Gastroesophageal sphincter (tissue), 3 donors: ENCODE measurements at regions not wholly inside any gene's neighbourhood (a gene's known extent, or its start where the extent isn't known, plus 50 kb on each side); places are given as distances from the start of the nearest gene placed in this dataset.

Experiments used
- EP300 ChIP-seq: sonication (generic); formaldehyde crosslinking; IDR thresholded peaks from one replicate; pipeline ENCODE4 v1.6.1; 2017; ENCODE audit warnings: antibody characterized with exemption, mild to moderate bottlenecking
- POLR2A ChIP-seq, 2 donors: fragments of 450-650 bp; IDR thresholded peaks; one replicate each; pipeline ENCODE4 v1.6.1; 2017; ENCODE audit warnings: antibody characterized with exemption in 2 of 2, mild to moderate bottlenecking in 2 of 2, moderate library complexity in 1 of 2
- TF ChIP-seq, protein P1 (sequence below), 4 experiments: fragments of 200-600 bp in 2 of 4; fragments of 450-650 bp in 2 of 4; sonication (generic) in 1 of 4; IDR thresholded peaks; one replicate each; pipeline ENCODE4 v1.5.1; 2017 to 2019; ENCODE audit warnings: antibody characterized with exemption in 4 of 4, mild to moderate bottlenecking in 2 of 4, moderate library complexity in 2 of 4

DNA sequence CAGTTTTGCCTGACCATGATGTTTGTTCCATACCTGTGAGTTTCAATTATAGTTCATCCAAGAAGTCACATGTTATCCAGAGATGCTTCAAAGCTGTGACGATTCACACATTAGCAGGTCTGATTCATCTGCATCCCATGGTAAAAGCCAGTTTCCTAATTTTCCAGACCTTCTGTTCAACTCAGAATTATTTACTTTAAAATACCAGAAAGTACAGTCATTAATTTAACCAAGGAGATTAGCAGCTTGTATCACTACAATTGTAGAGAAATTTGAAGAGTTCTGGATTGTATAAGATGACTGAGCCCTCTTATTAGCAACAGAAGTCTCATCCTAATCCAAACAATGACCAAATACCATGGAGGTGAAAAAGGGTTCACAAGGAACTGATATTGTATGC lies 76.1 kb upstream of the THBS1 start:
- TF ChIP-seq EP300 (no peak), POLR2A (IDR thresholded peaks at IDR 0.05) (no peak)
- TF ChIP-seq, protein P1, sequence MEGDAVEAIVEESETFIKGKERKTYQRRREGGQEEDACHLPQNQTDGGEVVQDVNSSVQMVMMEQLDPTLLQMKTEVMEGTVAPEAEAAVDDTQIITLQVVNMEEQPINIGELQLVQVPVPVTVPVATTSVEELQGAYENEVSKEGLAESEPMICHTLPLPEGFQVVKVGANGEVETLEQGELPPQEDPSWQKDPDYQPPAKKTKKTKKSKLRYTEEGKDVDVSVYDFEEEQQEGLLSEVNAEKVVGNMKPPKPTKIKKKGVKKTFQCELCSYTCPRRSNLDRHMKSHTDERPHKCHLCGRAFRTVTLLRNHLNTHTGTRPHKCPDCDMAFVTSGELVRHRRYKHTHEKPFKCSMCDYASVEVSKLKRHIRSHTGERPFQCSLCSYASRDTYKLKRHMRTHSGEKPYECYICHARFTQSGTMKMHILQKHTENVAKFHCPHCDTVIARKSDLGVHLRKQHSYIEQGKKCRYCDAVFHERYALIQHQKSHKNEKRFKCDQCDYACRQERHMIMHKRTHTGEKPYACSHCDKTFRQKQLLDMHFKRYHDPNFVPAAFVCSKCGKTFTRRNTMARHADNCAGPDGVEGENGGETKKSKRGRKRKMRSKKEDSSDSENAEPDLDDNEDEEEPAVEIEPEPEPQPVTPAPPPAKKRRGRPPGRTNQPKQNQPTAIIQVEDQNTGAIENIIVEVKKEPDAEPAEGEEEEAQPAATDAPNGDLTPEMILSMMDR (IDR thresholded peaks at IDR 0.05): no peak
